Upper lobe of right lung (tissue), 1 donor: ENCODE measurements at regions not wholly inside any gene's neighbourhood (a gene's known extent, or its start where the extent isn't known, plus 50 kb on each side); places are given as distances from the start of the nearest gene placed in this dataset.
A peak's percentile ranks its signal among the peaks of the same experiment; 100 is the strongest.

ENCODE experiments used
- ATAC-seq: fragments of 200-7000 bp; cut with Tn5 transposase; one replicate; pipeline ENCODE4 v1.9.1; 2020; ENCODE audit warnings: mild to moderate bottlenecking, moderate library complexity
- DNase-seq: peaks from one replicate; pipeline ENCODE4 v3.0.0-alpha.2; 2020
- H3K27ac ChIP-seq: fragments of 200-600 bp; one replicate; pipeline ENCODE4 v1.8.0; 2022
- H3K27me3 ChIP-seq: fragments of 200-600 bp; one replicate; pipeline ENCODE4 v1.8.0; 2022; ENCODE audit warnings: mild to moderate bottlenecking
- H3K36me3 ChIP-seq: fragments of 200-600 bp; one replicate; pipeline ENCODE4 v1.8.0; 2022
- H3K4me1 ChIP-seq: fragments of 200-600 bp; one replicate; pipeline ENCODE4 v1.8.0; 2022
- H3K4me3 ChIP-seq: fragments of 200-600 bp; one replicate; pipeline ENCODE4 v1.8.0; 2022; ENCODE audit warnings: mild to moderate bottlenecking
- H3K9me3 ChIP-seq: fragments of 200-600 bp; one replicate; pipeline ENCODE4 v1.8.0; 2022
- intact Hi-C: fragments of 100-400 bp; cut with DNase I; formaldehyde crosslinking; loops from one replicate; pipeline ENCODE4 v1.11.0; 2022
- TF ChIP-seq, protein P1 (sequence below): fragments of 200-600 bp; IDR thresholded peaks from one replicate; pipeline ENCODE4 v1.8.0; 2022; ENCODE audit warnings: antibody characterized with exemption
- donor health status: DM: no; HTN: yes; CAD: no; lungs with severe emphysema.

DNA sequence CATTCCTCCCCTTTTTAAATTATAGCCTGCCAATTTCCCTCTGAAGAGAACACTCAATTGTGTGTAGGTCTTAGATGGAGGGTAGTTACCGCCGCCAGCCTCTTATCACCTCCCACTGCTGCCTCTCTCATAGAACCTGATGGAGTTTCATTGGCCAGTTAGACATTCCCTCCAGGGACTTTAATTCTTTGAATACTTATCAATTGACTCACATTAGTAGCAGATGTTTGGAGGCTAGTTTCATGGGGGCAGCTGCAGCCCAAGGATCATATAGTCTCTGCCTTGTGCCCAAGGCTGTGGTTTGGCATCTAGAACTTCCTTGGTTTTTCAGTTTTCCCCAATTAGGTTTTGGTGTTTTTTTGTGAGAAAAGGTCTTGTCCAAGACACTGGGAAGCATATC lies 318.9 kb upstream of the HTR2A start:
- H3K9me3 ChIP-seq: no peaks in the 10 kb centered on the region
- ATAC-seq (no peak), DNase-seq (no peak)
- H3K4me1 ChIP-seq: no peaks in the 10 kb centered on the region
- no peak overlapping the region for H3K27ac ChIP-seq
- no peaks in the 10 kb centered on the region for H3K27me3 ChIP-seq
- H3K36me3 ChIP-seq: no peaks in the 10 kb centered on the region
- intact Hi-C loops: no loop called here
- H3K4me3 ChIP-seq: no peak overlapping the region
- TF ChIP-seq, protein P1, sequence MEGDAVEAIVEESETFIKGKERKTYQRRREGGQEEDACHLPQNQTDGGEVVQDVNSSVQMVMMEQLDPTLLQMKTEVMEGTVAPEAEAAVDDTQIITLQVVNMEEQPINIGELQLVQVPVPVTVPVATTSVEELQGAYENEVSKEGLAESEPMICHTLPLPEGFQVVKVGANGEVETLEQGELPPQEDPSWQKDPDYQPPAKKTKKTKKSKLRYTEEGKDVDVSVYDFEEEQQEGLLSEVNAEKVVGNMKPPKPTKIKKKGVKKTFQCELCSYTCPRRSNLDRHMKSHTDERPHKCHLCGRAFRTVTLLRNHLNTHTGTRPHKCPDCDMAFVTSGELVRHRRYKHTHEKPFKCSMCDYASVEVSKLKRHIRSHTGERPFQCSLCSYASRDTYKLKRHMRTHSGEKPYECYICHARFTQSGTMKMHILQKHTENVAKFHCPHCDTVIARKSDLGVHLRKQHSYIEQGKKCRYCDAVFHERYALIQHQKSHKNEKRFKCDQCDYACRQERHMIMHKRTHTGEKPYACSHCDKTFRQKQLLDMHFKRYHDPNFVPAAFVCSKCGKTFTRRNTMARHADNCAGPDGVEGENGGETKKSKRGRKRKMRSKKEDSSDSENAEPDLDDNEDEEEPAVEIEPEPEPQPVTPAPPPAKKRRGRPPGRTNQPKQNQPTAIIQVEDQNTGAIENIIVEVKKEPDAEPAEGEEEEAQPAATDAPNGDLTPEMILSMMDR: no peak

DNA sequence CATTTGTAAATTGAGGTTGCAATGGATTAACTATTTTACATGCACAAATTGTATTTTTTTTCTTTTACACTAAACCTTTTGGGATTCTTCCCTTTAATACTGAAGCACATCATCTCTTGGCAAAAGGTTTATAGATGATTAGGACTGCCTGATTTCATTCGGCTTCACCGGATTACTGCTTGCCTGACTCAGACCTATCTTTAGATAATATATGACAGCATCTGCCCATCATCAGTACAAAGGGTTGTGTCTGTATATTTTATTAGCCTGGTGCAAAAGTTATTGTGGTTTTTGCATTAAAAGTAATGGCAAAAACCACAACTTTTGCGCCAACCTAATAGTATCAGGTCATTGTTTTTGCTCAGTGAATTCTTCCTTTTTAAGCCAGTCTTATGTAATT lies 316.2 kb upstream of the HTR2A start:
- intact Hi-C loops: no loop called here
- Histone ChIP-seq H3K36me3 (no peaks in the 10 kb centered on the region), H3K9me3 (no peaks in the 10 kb centered on the region), H3K4me1 (no peaks in the 10 kb centered on the region), H3K4me3 (no peak overlapping the region), H3K27me3 (no peaks in the 10 kb centered on the region), H3K27ac (no peak overlapping the region)
- DNase-seq: no peak
- TF ChIP-seq, protein P1: no peak
- no peak for ATAC-seq

DNA sequence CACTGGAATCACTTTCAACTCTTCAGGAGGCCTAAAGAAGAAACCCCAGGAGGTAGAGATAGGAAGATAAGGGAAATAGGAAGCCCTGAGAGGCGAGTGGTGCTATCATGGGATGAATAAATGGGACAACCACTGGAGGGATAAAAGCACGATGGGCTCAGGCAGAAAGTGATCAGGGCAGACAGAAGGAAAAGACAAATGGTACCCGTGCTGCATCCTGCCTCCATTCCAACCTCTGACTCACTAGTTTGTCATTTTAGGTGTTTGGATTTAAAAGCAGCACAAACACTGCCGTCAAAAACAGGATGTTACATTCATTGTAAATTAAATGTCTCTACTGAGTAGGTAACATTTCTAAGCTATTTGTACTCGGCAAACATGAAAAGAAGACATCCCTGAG lies 314.3 kb upstream of the HTR2A start:
- intact Hi-C loops: no loop called here
- TF ChIP-seq, protein P1: no peak
- Histone ChIP-seq H3K27me3 (no peaks in the 10 kb centered on the region), H3K27ac (no peak overlapping the region), H3K4me3 (no peak overlapping the region), H3K9me3 (no peaks in the 10 kb centered on the region), H3K36me3 (no peaks in the 10 kb centered on the region), H3K4me1 (no peaks in the 10 kb centered on the region)
- no peak for DNase-seq
- ATAC-seq: no peak

DNA sequence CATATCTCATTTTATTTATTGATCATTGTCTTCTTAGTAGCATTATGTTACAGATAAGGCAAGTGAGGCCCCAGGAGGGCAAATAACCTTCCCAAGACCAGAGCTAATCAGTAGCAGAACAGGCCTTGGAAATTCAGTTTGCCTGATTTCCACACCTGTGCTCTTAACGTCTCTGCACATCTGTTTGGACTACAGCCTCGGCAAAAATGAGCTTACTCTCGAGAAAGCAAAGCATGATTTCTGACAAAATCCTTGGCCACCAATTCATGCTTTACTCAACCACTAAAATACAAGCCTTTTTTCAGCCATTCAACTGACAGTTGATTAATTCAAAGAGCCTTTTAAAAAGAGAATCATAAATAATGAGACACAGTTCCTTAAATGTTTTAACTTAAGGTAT lies 309.3 kb upstream of the HTR2A start:
- DNase-seq: no peak
- H3K27ac ChIP-seq: no peak overlapping the region
- H3K9me3 ChIP-seq: no peaks in the 10 kb centered on the region
- no peak overlapping the region for H3K4me3 ChIP-seq
- intact Hi-C loops: no loop called here
- no peaks in the 10 kb centered on the region for H3K4me1 ChIP-seq
- H3K36me3 ChIP-seq: no peaks in the 10 kb centered on the region
- no peak for ATAC-seq
- TF ChIP-seq, protein P1: no peak
- H3K27me3 ChIP-seq: no peaks in the 10 kb centered on the region

DNA sequence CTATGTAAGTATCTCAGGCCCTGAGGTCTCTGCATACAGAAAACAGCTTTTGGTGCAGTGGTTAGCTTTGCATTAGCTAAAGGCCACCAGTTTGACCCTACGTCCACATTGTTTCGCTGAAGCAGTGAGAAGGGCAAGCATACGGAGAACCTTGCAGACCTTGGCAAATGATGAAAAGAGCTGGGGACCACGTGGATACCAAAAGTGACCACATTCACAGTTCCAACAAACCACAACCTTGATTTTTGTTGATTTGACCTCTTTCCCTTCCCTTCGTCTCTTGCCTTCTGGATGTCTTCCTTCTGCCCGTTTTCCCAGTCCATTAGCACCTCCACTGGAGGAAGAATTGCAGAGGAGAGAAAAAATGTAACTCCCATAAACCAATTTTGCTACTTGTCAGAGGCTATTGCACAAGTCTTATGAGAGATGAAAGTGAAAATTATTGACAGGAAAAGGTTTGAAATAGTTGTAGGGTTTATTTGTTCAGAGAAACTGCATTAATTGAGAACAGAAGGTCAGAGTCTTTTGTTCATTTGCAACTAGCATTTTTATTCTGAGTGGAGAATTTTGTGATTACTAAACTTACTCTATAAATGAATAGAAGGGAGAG lies 293.9 kb upstream of the HTR2A start:
- Histone ChIP-seq H3K27me3 (no peaks in the 10 kb centered on the region), H3K4me1 (no peaks in the 10 kb centered on the region), H3K4me3 (no peak overlapping the region), H3K9me3 (no peaks in the 10 kb centered on the region), H3K36me3 (no peaks in the 10 kb centered on the region), H3K27ac (no peak overlapping the region)
- DNase-seq (no peak), ATAC-seq (no peak)
- TF ChIP-seq, protein P1: no peak
- intact Hi-C loops: no loop called here

DNA sequence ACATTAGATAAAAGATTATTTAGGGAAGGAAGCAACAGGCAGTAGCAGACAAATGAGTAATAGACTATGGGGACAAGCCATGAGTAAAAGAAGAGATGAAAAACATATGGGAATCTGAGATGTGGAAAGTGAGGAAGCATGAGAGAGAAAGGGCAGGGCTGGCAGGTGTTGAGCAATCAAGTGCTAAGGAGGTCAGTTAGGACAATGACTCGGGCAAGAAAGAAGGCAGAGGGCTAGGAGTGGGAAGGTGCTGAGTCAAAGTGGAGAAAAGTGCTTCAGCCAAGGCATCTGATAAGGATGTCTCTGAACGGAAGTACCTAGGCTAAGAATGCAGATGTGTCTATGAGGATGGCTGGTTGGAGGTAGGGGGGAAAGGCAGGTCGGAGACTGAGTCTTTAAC lies 291.9 kb upstream of the HTR2A start:
- TF ChIP-seq, protein P1: no peak
- no peak overlapping the region for H3K4me3 ChIP-seq
- no peaks in the 10 kb centered on the region for H3K36me3 ChIP-seq
- intact Hi-C loops: no loop called here
- DNase-seq (no peak), ATAC-seq (peak; percentile 23)
- H3K27ac ChIP-seq: no peak overlapping the region
- H3K27me3 ChIP-seq: no peaks in the 10 kb centered on the region
- no peaks in the 10 kb centered on the region for H3K4me1 ChIP-seq
- no peaks in the 10 kb centered on the region for H3K9me3 ChIP-seq
